T-helper 1 cell treated with Interleukin-12 subunit alpha and Interleukin-12 subunit beta and Interleukin-4 antibody, amounts not matched to agents 30 μg/mL and 1 μg/mL, for 36 hours (primary cell): ENCODE measurements at regions not wholly inside any gene's neighbourhood (a gene's known extent, or its start where the extent isn't known, plus 50 kb on each side); places are given as distances from the start of the nearest gene placed in this dataset.

Source experiments
- H3K27ac Mint-ChIP-seq: one replicate; pipeline ENCODE4 v1.8.0; 2021; ENCODE audit warnings: mild to moderate bottlenecking, mixed read lengths
- H3K27me3 Mint-ChIP-seq: one replicate; pipeline ENCODE4 v1.8.0; 2021; ENCODE audit warnings: low read depth, mixed read lengths
- H3K36me3 Mint-ChIP-seq: one replicate; pipeline ENCODE4 v1.8.0; 2021; ENCODE audit warnings: low read depth, mixed read lengths
- H3K4me1 Mint-ChIP-seq: one replicate; pipeline ENCODE4 v1.8.0; 2021; ENCODE audit warnings: low read depth, mixed read lengths
- H3K4me3 Mint-ChIP-seq: one replicate; pipeline ENCODE4 v1.8.0; 2021; ENCODE audit warnings: mild to moderate bottlenecking, moderate library complexity, mixed read lengths
- H3K9me3 Mint-ChIP-seq: one replicate; pipeline ENCODE4 v1.8.0; 2021; ENCODE audit warnings: mixed read lengths

- Mint-ChIP-seq H3K27me3 (no peaks in the 10 kb centered on the region), H3K9me3 (peaks cover 3% of the 10 kb centered on the region), H3K27ac (no peak overlapping the region), H3K4me1 (no peaks in the 10 kb centered on the region), H3K4me3 (no peak overlapping the region), H3K36me3 (no peaks in the 10 kb centered on the region)
Measured at GRCh38 chr5:5648694-5649093, 226.2 kb downstream of the ICE1 start.

GRCh38 chr5:5645891-5646290 is 223.4 kb downstream of the ICE1 start:
- no peak overlapping the region for H3K4me3 Mint-ChIP-seq
- no peaks in the 10 kb centered on the region for H3K27me3 Mint-ChIP-seq
- H3K9me3 Mint-ChIP-seq = no peaks in the 10 kb centered on the region
- H3K4me1 Mint-ChIP-seq = no peaks in the 10 kb centered on the region
- no peak overlapping the region for H3K27ac Mint-ChIP-seq
- H3K36me3 Mint-ChIP-seq = no peaks in the 10 kb centered on the region

- H3K4me1 Mint-ChIP-seq = no peaks in the 10 kb centered on the region
- H3K27ac Mint-ChIP-seq = no peak overlapping the region
- H3K27me3 Mint-ChIP-seq = no peaks in the 10 kb centered on the region
- no peaks in the 10 kb centered on the region for H3K9me3 Mint-ChIP-seq
- no peak overlapping the region for H3K4me3 Mint-ChIP-seq
- H3K36me3 Mint-ChIP-seq = no peaks in the 10 kb centered on the region
Measured at GRCh38 chr5:5645198-5645597, 222.7 kb downstream of the ICE1 start.

GRCh38 chr5:5644249-5644648 is 221.8 kb downstream of the ICE1 start:
- no peaks in the 10 kb centered on the region for H3K27me3 Mint-ChIP-seq
- H3K27ac Mint-ChIP-seq = no peak overlapping the region
- no peaks in the 10 kb centered on the region for H3K36me3 Mint-ChIP-seq
- H3K4me3 Mint-ChIP-seq = no peak overlapping the region
- H3K9me3 Mint-ChIP-seq = no peaks in the 10 kb centered on the region
- H3K4me1 Mint-ChIP-seq = no peaks in the 10 kb centered on the region

GRCh38 chr5:5643481-5643880 is 221.0 kb downstream of the ICE1 start:
- no peaks in the 10 kb centered on the region for H3K36me3 Mint-ChIP-seq
- no peaks in the 10 kb centered on the region for H3K9me3 Mint-ChIP-seq
- no peak overlapping the region for H3K4me3 Mint-ChIP-seq
- H3K27me3 Mint-ChIP-seq = no peaks in the 10 kb centered on the region
- no peaks in the 10 kb centered on the region for H3K4me1 Mint-ChIP-seq
- no peak overlapping the region for H3K27ac Mint-ChIP-seq

- no peak overlapping the region for H3K27ac Mint-ChIP-seq
- H3K4me1 Mint-ChIP-seq = no peaks in the 10 kb centered on the region
- H3K27me3 Mint-ChIP-seq = peaks cover 3% of the 10 kb centered on the region
- H3K9me3 Mint-ChIP-seq = no peaks in the 10 kb centered on the region
- no peak overlapping the region for H3K4me3 Mint-ChIP-seq
- no peaks in the 10 kb centered on the region for H3K36me3 Mint-ChIP-seq
Measured at GRCh38 chr5:5638211-5638610, 215.7 kb downstream of the ICE1 start.

- no peak overlapping the region for H3K4me3 Mint-ChIP-seq
Measured at GRCh38 chr5:5637173-5637572, 214.7 kb downstream of the ICE1 start.

GRCh38 chr5:5634817-5635216 is 212.3 kb downstream of the ICE1 start:
- H3K9me3 Mint-ChIP-seq = no peaks in the 10 kb centered on the region
- H3K27me3 Mint-ChIP-seq = peaks cover 7% of the 10 kb centered on the region
- H3K27ac Mint-ChIP-seq = no peak overlapping the region
- no peak overlapping the region for H3K4me3 Mint-ChIP-seq
- no peaks in the 10 kb centered on the region for H3K4me1 Mint-ChIP-seq
- no peaks in the 10 kb centered on the region for H3K36me3 Mint-ChIP-seq

More at GRCh38 chr5:5637173-5637572, 214.7 kb downstream of the ICE1 start:
- no peaks in the 10 kb centered on the region for H3K4me1 Mint-ChIP-seq
- H3K27me3 Mint-ChIP-seq = peaks cover 7% of the 10 kb centered on the region
- H3K27ac Mint-ChIP-seq = no peak overlapping the region
- no peaks in the 10 kb centered on the region for H3K36me3 Mint-ChIP-seq
- no peaks in the 10 kb centered on the region for H3K9me3 Mint-ChIP-seq

- H3K27me3 Mint-ChIP-seq = peaks cover 7% of the 10 kb centered on the region
- no peak overlapping the region for H3K27ac Mint-ChIP-seq
- no peak overlapping the region for H3K4me3 Mint-ChIP-seq
- no peaks in the 10 kb centered on the region for H3K36me3 Mint-ChIP-seq
- no peaks in the 10 kb centered on the region for H3K9me3 Mint-ChIP-seq
- H3K4me1 Mint-ChIP-seq = no peaks in the 10 kb centered on the region
Measured at GRCh38 chr5:5633579-5633978, 211.1 kb downstream of the ICE1 start.

- H3K4me3 Mint-ChIP-seq = no peak overlapping the region
- H3K27me3 Mint-ChIP-seq = peaks cover 7% of the 10 kb centered on the region
- no peaks in the 10 kb centered on the region for H3K36me3 Mint-ChIP-seq
- no peaks in the 10 kb centered on the region for H3K4me1 Mint-ChIP-seq
- no peaks in the 10 kb centered on the region for H3K9me3 Mint-ChIP-seq
- no peak overlapping the region for H3K27ac Mint-ChIP-seq
Measured at GRCh38 chr5:5632678-5633077, 210.2 kb downstream of the ICE1 start.

- no peaks in the 10 kb centered on the region for H3K36me3 Mint-ChIP-seq
- peaks cover 1% of the 10 kb centered on the region for H3K9me3 Mint-ChIP-seq
- no peaks in the 10 kb centered on the region for H3K4me1 Mint-ChIP-seq
- peaks cover 7% of the 10 kb centered on the region for H3K27me3 Mint-ChIP-seq
- H3K4me3 Mint-ChIP-seq = no peak overlapping the region
- no peak overlapping the region for H3K27ac Mint-ChIP-seq
Measured at GRCh38 chr5:5629607-5629978, 207.1 kb downstream of the ICE1 start.

GRCh38 chr5:5628866-5629606 is 206.6 kb downstream of the ICE1 start:
- Mint-ChIP-seq H3K27me3 (peaks cover 4% of the 10 kb centered on the region), H3K4me1 (no peaks in the 10 kb centered on the region), H3K27ac (no peak overlapping the region), H3K9me3 (peaks cover 7% of the 10 kb centered on the region), H3K36me3 (no peaks in the 10 kb centered on the region), H3K4me3 (no peak overlapping the region)

- Mint-ChIP-seq H3K4me1 (no peaks in the 10 kb centered on the region), H3K27me3 (no peaks in the 10 kb centered on the region), H3K4me3 (no peak overlapping the region), H3K36me3 (no peaks in the 10 kb centered on the region), H3K27ac (no peak overlapping the region), H3K9me3 (peaks cover 27% of the 10 kb centered on the region)
Measured at GRCh38 chr5:5626412-5626811, 203.9 kb downstream of the ICE1 start.

GRCh38 chr5:5625491-5625890 is 203.0 kb downstream of the ICE1 start:
- peaks cover 28% of the 10 kb centered on the region for H3K9me3 Mint-ChIP-seq
- no peak overlapping the region for H3K4me3 Mint-ChIP-seq
- no peaks in the 10 kb centered on the region for H3K4me1 Mint-ChIP-seq
- H3K36me3 Mint-ChIP-seq = no peaks in the 10 kb centered on the region
- H3K27ac Mint-ChIP-seq = no peak overlapping the region
- H3K27me3 Mint-ChIP-seq = no peaks in the 10 kb centered on the region

GRCh38 chr5:5623397-5623796 is 200.9 kb downstream of the ICE1 start:
- H3K36me3 Mint-ChIP-seq = no peaks in the 10 kb centered on the region
- H3K4me3 Mint-ChIP-seq = no peak overlapping the region
- no peaks in the 10 kb centered on the region for H3K4me1 Mint-ChIP-seq
- no peaks in the 10 kb centered on the region for H3K27me3 Mint-ChIP-seq
- no peak overlapping the region for H3K27ac Mint-ChIP-seq
- peaks cover 28% of the 10 kb centered on the region for H3K9me3 Mint-ChIP-seq

GRCh38 chr5:5622806-5623205 is 200.3 kb downstream of the ICE1 start:
- H3K27me3 Mint-ChIP-seq = peaks cover under 1% of the 10 kb centered on the region
- no peak overlapping the region for H3K27ac Mint-ChIP-seq

More at GRCh38 chr5:5622806-5623205, 200.3 kb downstream of the ICE1 start:
- peaks cover 28% of the 10 kb centered on the region for H3K9me3 Mint-ChIP-seq
- no peaks in the 10 kb centered on the region for H3K4me1 Mint-ChIP-seq
- H3K4me3 Mint-ChIP-seq = no peak overlapping the region
- no peaks in the 10 kb centered on the region for H3K36me3 Mint-ChIP-seq
